B cell (primary cell): ENCODE measurements at regions not wholly inside any gene's neighbourhood (a gene's known extent, or its start where the extent isn't known, plus 50 kb on each side); places are given as distances from the start of the nearest gene placed in this dataset.

ENCODE experiments used
- ATAC-seq: fragments of 200-7000 bp; cut with Tn5 transposase; one replicate; pipeline ENCODE4 v1.10.0; 2021; ENCODE audit warnings: low read depth, mild to moderate bottlenecking, moderate number of reproducible peaks, moderate library complexity
- CTCF ChIA-PET: fragments of 350-600 bp; sonication (Branson Sonifier 250); formaldehyde crosslinking; loops from one replicate; lab custom pipeline; 2021; ENCODE audit warnings: antibody characterized with exemption, inconsistent platforms; lab: Charles Lee
- POLR2A ChIA-PET: fragments of 350-600 bp; sonication (Branson Sonifier 250); formaldehyde crosslinking; loops from one replicate; lab custom pipeline; 2021; ENCODE audit warnings: antibody characterized with exemption; lab: Charles Lee
- DNase-seq: peaks from one replicate; pipeline ENCODE4 v3.0.0; 2013
- H2AFZ ChIP-seq: 2 replicates; pipeline ENCODE4 v1.6.1; 2012; ENCODE audit warnings: mild to moderate bottlenecking, low read depth, low read length; ENCODE audit not compliant: insufficient read depth, poor library complexity, severe bottlenecking
- H3K27ac ChIP-seq, 2 donors: 1 replicate in 1 of 2; 2 replicates in 1 of 2; pipeline ENCODE4 v1.5.1; 2012 to 2013; ENCODE audit warnings: low read length in 2 of 2, mild to moderate bottlenecking in 2 of 2, moderate library complexity in 1 of 2
- H3K27me3 ChIP-seq, 4 experiments: fragments of 200-600 bp in 1 of 4; sonication (generic) in 1 of 4; replicated peaks in 1 of 4; 1 replicate in 2 of 4; 2 replicates in 2 of 4; pipeline versions ENCODE4 v1.6.1 to v1.7.0; 2013 to 2016; ENCODE audit warnings: low read length in 3 of 4, mild to moderate bottlenecking in 2 of 4, mixed read lengths in 1 of 4, moderate library complexity in 1 of 4; ENCODE audit not compliant: insufficient read depth in 4 of 4, control insufficient read depth in 3 of 4; ENCODE audit errors: control extremely low read depth in 1 of 4
- H3K36me3 ChIP-seq, 2 experiments: replicated peaks in 1 of 2; 1 replicate in 1 of 2; 2 replicates in 1 of 2; pipeline versions ENCODE4 v1.6.1 to v1.7.1; 2013; ENCODE audit warnings: low read length in 1 of 2; ENCODE audit not compliant: insufficient read depth in 2 of 2, control insufficient read depth in 1 of 2; ENCODE audit errors: control extremely low read depth in 1 of 2, extremely low read depth in 1 of 2
- H3K4me1 ChIP-seq, 2 donors: fragments of 200-600 bp in 1 of 2; sonication (generic) in 1 of 2; 1 replicate in 1 of 2; 2 replicates in 1 of 2; pipeline versions ENCODE4 v1.5.1 to v1.6.1; 2013 to 2017; ENCODE audit warnings: low read length in 2 of 2; ENCODE audit not compliant: control insufficient read depth in 2 of 2, insufficient read depth in 2 of 2
- H3K4me2 ChIP-seq: replicated peaks from 2 replicates; pipeline ENCODE3; 2012; ENCODE audit warnings: mild to moderate bottlenecking, low read depth, low read length; ENCODE audit not compliant: poor library complexity, severe bottlenecking
- H3K4me3 ChIP-seq, 5 experiments: fragments of 200-600 bp in 1 of 5; sonication (generic) in 1 of 5; 1 replicate in 3 of 5; 2 replicates in 2 of 5; pipeline versions ENCODE4 v1.5.1 to v1.7.0; 2011 to 2016; ENCODE audit warnings: low read length in 4 of 5, mild to moderate bottlenecking in 4 of 5, low read depth in 2 of 5, control low read depth in 1 of 5, moderate library complexity in 1 of 5; ENCODE audit not compliant: insufficient read depth in 1 of 5; ENCODE audit errors: control extremely low read depth in 1 of 5, extremely low read depth in 1 of 5
- H3K79me2 ChIP-seq: fragments of 200-600 bp; sonication (generic); one replicate; pipeline ENCODE4 v1.6.0; 2016; ENCODE audit warnings: low read length; ENCODE audit not compliant: control insufficient read depth, insufficient read depth
- H3K9ac ChIP-seq: fragments of 200-600 bp; sonication (generic); 2 replicates; pipeline ENCODE4 v1.6.1; 2017; ENCODE audit warnings: mild to moderate bottlenecking, low read length, moderate library complexity
- H3K9me3 ChIP-seq, 3 donors: one replicate each; pipeline versions ENCODE4 v1.6.1 to v1.7.1; 2013; ENCODE audit warnings: low read length in 2 of 3; ENCODE audit not compliant: control insufficient read depth in 2 of 3, insufficient read depth in 1 of 3; ENCODE audit errors: control extremely low read depth in 1 of 3
- H4K20me1 ChIP-seq: 2 replicates; pipeline ENCODE4 v1.6.0; 2012; ENCODE audit warnings: mild to moderate bottlenecking, low read length; ENCODE audit not compliant: insufficient read depth, control insufficient read depth, poor library complexity, severe bottlenecking
- H3K27ac Mint-ChIP-seq: one replicate; pipeline ENCODE4 v1.8.0; 2021; ENCODE audit warnings: mixed read lengths
- H3K27me3 Mint-ChIP-seq: one replicate; pipeline ENCODE4 v1.8.0; 2021; ENCODE audit warnings: mixed read lengths
- H3K4me1 Mint-ChIP-seq: one replicate; pipeline ENCODE4 v1.8.0; 2021; ENCODE audit warnings: mixed read lengths
- H3K4me3 Mint-ChIP-seq: one replicate; pipeline ENCODE4 v1.8.0; 2021; ENCODE audit warnings: mixed read lengths
- H3K9me3 Mint-ChIP-seq: one replicate; pipeline ENCODE4 v1.8.0; 2022; ENCODE audit warnings: mixed read lengths; ENCODE audit not compliant: insufficient read depth
- CTCF ChIP-seq: fragments of 200-600 bp; IDR thresholded peaks from one replicate; pipeline ENCODE4 v1.8.0; 2022; ENCODE audit warnings: antibody characterized with exemption, mild to moderate bottlenecking
- EZH2 ChIP-seq: IDR thresholded peaks from 2 replicates; pipeline ENCODE4 v1.6.1; 2012; ENCODE audit warnings: borderline replicate concordance, low read depth, mild to moderate bottlenecking, moderate library complexity, low read length; ENCODE audit not compliant: insufficient read depth, poor library complexity, severe bottlenecking
- intact Hi-C: fragments of 100-400 bp; cut with micrococcal nuclease; formaldehyde crosslinking; loops from one replicate; pipeline ENCODE4 v1.10.0; 2022

- Histone ChIP-seq H3K27me3 (no peaks in the 10 kb centered on the region), H2AFZ (no peak overlapping the region), H3K9me3 (peaks cover 0 to 7% (median 2%) of the 10 kb centered on the region in 3 donors), H3K9ac (no peak overlapping the region), H3K4me2 (no peak overlapping the region), H3K79me2 (no peaks in the 10 kb centered on the region), H3K36me3 (no peaks in the 10 kb centered on the region), H4K20me1 (no peaks in the 10 kb centered on the region), H3K4me1 (no peaks in the 10 kb centered on the region), H3K27ac (no peak overlapping the region), H3K4me3 (no peak overlapping the region)
- no peak for ATAC-seq
- CTCF ChIA-PET: no interaction called here
- no peaks in the 10 kb centered on the region for H3K4me1 Mint-ChIP-seq
- no peak overlapping the region for H3K27ac Mint-ChIP-seq
- DNase-seq: no peak
- H3K9me3 Mint-ChIP-seq: peaks cover 10% of the 10 kb centered on the region
- no peaks in the 10 kb centered on the region for H3K27me3 Mint-ChIP-seq
- intact Hi-C loops: no loop called here
- H3K4me3 Mint-ChIP-seq: no peak overlapping the region
- TF ChIP-seq CTCF (peak; percentile 11), EZH2 (no peak)
- POLR2A ChIA-PET: no interaction called here
Measured at GRCh38 chr1:118371612-118372011, 186.6 kb upstream of the SPAG17 start.

- no peaks in the 10 kb centered on the region for H3K27me3 Mint-ChIP-seq
- no peak overlapping the region for H3K27ac ChIP-seq
- CTCF ChIA-PET: no interaction called here
- H3K4me3 ChIP-seq: no peak overlapping the region
- peaks cover 1 to 3% (median 2%) of the 10 kb centered on the region in 3 donors for H3K9me3 ChIP-seq
- H3K9me3 Mint-ChIP-seq: peaks cover 10% of the 10 kb centered on the region
- no peak for TF ChIP-seq EZH2
- DNase-seq: no peak
- no peaks in the 10 kb centered on the region for H3K4me1 ChIP-seq
- ATAC-seq: no peak
- H4K20me1 ChIP-seq: no peaks in the 10 kb centered on the region
- H3K4me3 Mint-ChIP-seq: no peak overlapping the region
- H3K9ac ChIP-seq: no peak overlapping the region
- no peaks in the 10 kb centered on the region for H3K4me1 Mint-ChIP-seq
- intact Hi-C loops: no loop called here
- H3K27ac Mint-ChIP-seq: no peak overlapping the region
- no peak overlapping the region for H2AFZ ChIP-seq
- H3K79me2 ChIP-seq: no peaks in the 10 kb centered on the region
- no peaks in the 10 kb centered on the region for H3K27me3 ChIP-seq
- H3K36me3 ChIP-seq: no peaks in the 10 kb centered on the region
- no peak overlapping the region for H3K4me2 ChIP-seq
- POLR2A ChIA-PET: no interaction called here
Measured at GRCh38 chr1:118370861-118371260, 185.8 kb upstream of the SPAG17 start.
